HCT116 (cell line): ENCODE measurements at regions not wholly inside any gene's neighbourhood (a gene's known extent, or its start where the extent isn't known, plus 50 kb on each side); places are given as distances from the start of the nearest gene placed in this dataset.

Experiments used
- ATAC-seq: fragments of 200-7000 bp; cut with Tn5 transposase; 2 replicates; pipeline ENCODE4 v1.9.1; 2020; ENCODE audit warnings: mild to moderate bottlenecking, moderate library complexity
- BruUV-seq: library from RNA; stranded (reverse); fragments of 400-500 nt; replicated peaks from 2 replicates; lab custom pipeline; 2021; lab: Mats Ljungman, UMichigan
- CTCF ChIA-PET: fragments of 300-600 bp; sonication (Branson Sonifier 250); formaldehyde crosslinking; loops from one replicate; lab custom pipeline; 2021; ENCODE audit warnings: antibody characterized with exemption; lab: Charles Lee
- POLR2A ChIA-PET: fragments of 300-600, 350-600 bp; sonication (Branson Sonifier 250); formaldehyde crosslinking; loops from one replicate; lab custom pipeline; 2021; ENCODE audit warnings: antibody characterized with exemption; lab: Charles Lee
- RAD21 ChIA-PET, 2 experiments: fragments of 300-600 bp; sonication (Branson Sonifier 250); formaldehyde crosslinking; loops; one replicate each; lab custom pipeline; 2023; ENCODE audit warnings: low total read pairs in 2 of 2; ENCODE audit not compliant: uncharacterized antibody in 2 of 2, unreplicated experiment in 2 of 2, low non-redundant PET in 1 of 2; lab: Charles Lee
- DNase-seq: peaks from one replicate; pipeline ENCODE4 v3.0.0-alpha.2; 2010; ENCODE audit warnings: low read depth, low spot score
- H2AFZ ChIP-seq: fragments of 200-600 bp; shearing (Covaris generic), sonication (generic); 2 replicates; pipeline ENCODE4 v1.6.1; 2017; ENCODE audit warnings: low read depth, mixed run types, mixed read lengths, antibody characterized with exemption, low read length; ENCODE audit not compliant: poor library complexity, severe bottlenecking
- H3K27ac ChIP-seq: 2 replicates; pipeline ENCODE4 v1.5.1; 2012; ENCODE audit warnings: low read depth, low read length
- H3K27me3 ChIP-seq: fragments of 200-600 bp; sonication (generic); 2 replicates; pipeline ENCODE4 v1.6.1; 2016; ENCODE audit warnings: mixed run types, low read length, mixed read lengths; ENCODE audit not compliant: insufficient read depth
- H3K36me3 ChIP-seq, 2 experiments: fragments of 200-500 bp in 1 of 2; fragments of 200-600 bp in 1 of 2; sonication (Bioruptor generic) in 1 of 2; sonication (generic) in 1 of 2; 2 replicates each; pipeline versions ENCODE4 v1.5.1 to v1.6.1; 2014 to 2016; ENCODE audit warnings: low read length in 2 of 2, inconsistent platforms in 1 of 2, mixed read lengths in 1 of 2, mixed run types in 1 of 2; ENCODE audit not compliant: insufficient read depth in 2 of 2, control insufficient read depth in 1 of 2
- H3K4me1 ChIP-seq, 2 experiments: fragments of 200-600 bp in 1 of 2; sonication (generic) in 1 of 2; 2 replicates each; pipeline versions ENCODE4 v1.5.1 to v1.6.1; 2012 to 2017; ENCODE audit warnings: low read length in 2 of 2, inconsistent platforms in 1 of 2, mild to moderate bottlenecking in 1 of 2, mixed read lengths in 1 of 2, mixed run types in 1 of 2, moderate library complexity in 1 of 2; ENCODE audit not compliant: insufficient read depth in 2 of 2, control insufficient read depth in 1 of 2
- H3K4me2 ChIP-seq: fragments of 200-600 bp; sonication (generic); 2 replicates; pipeline ENCODE4 v1.6.1; 2017; ENCODE audit warnings: mixed run types, low read length, mixed read lengths
- H3K4me3 ChIP-seq, 2 experiments: fragments of 200-600 bp in 1 of 2; sonication (generic) in 1 of 2; replicated peaks in 1 of 2; 2 replicates each; pipeline ENCODE4 v1.5.1; 2011 to 2016; ENCODE audit warnings: low read length in 2 of 2, control low read depth in 1 of 2, low read depth in 1 of 2, mild to moderate bottlenecking in 1 of 2, mixed read lengths in 1 of 2, mixed run types in 1 of 2
- H3K79me2 ChIP-seq: fragments of 200-600 bp; sonication (generic); 2 replicates; pipeline ENCODE4 v1.6.1; 2017; ENCODE audit warnings: mild to moderate bottlenecking, mixed run types, low read length, moderate library complexity, mixed read lengths; ENCODE audit not compliant: insufficient read depth
- H3K9ac ChIP-seq: fragments of 200-600 bp; sonication (generic); 2 replicates; pipeline ENCODE4 v1.6.1; 2016; ENCODE audit warnings: low read length, mixed read lengths
- H3K9me2 ChIP-seq: fragments of 200-600 bp; sonication (generic), shearing (Covaris generic); 2 replicates; pipeline ENCODE4 v1.6.1; 2017; ENCODE audit warnings: mixed run types, mild to moderate bottlenecking, moderate library complexity; ENCODE audit not compliant: insufficient read depth
- H3K9me3 ChIP-seq, 2 experiments: fragments of 200-500 bp in 1 of 2; fragments of 200-600 bp in 1 of 2; sonication (Bioruptor generic) in 1 of 2; sonication (generic) in 1 of 2; 2 replicates each; pipeline ENCODE4 v1.6.1; 2014 to 2017; ENCODE audit warnings: low read length in 2 of 2, mixed read lengths in 2 of 2, inconsistent platforms in 1 of 2, low read depth in 1 of 2, mild to moderate bottlenecking in 1 of 2, mixed run types in 1 of 2, moderate library complexity in 1 of 2; ENCODE audit not compliant: control insufficient read depth in 1 of 2, insufficient read depth in 1 of 2
- H4K20me1 ChIP-seq: fragments of 200-600 bp; sonication (generic), shearing (Covaris generic); 2 replicates; pipeline ENCODE4 v1.6.1; 2017; ENCODE audit warnings: mixed run types, mild to moderate bottlenecking, moderate library complexity; ENCODE audit not compliant: insufficient read depth
- CBX3 ChIP-seq: IDR thresholded peaks from 2 replicates; pipeline ENCODE4 v1.6.1; 2012; ENCODE audit warnings: low read depth
- EGR1 ChIP-seq: IDR thresholded peaks from 2 replicates; pipeline ENCODE4 v1.6.1; 2012; ENCODE audit warnings: low read depth
- ELF1 ChIP-seq: IDR thresholded peaks from 2 replicates; pipeline ENCODE4 v1.6.1; 2012; ENCODE audit warnings: low read depth, borderline replicate concordance
- JUND ChIP-seq: IDR thresholded peaks from 2 replicates; pipeline ENCODE4 v1.6.1; 2012
- POLR2A ChIP-seq: IDR thresholded peaks from 2 replicates; pipeline ENCODE4 v1.7.0; 2011; ENCODE audit warnings: borderline replicate concordance; ENCODE audit not compliant: insufficient read depth, insufficient read length; ENCODE audit errors: extremely low read depth
- POLR2AphosphoS5 ChIP-seq: IDR thresholded peaks from 2 replicates; pipeline ENCODE4 v1.6.1; 2011; ENCODE audit warnings: mild to moderate bottlenecking, low read depth, low read length, moderate library complexity
- RAD21 ChIP-seq: IDR thresholded peaks from 2 replicates; pipeline ENCODE4 v1.6.1; 2012; ENCODE audit warnings: low read depth, mild to moderate bottlenecking
- SRF ChIP-seq: IDR thresholded peaks from 2 replicates; pipeline ENCODE4 v1.6.1; 2012; ENCODE audit warnings: low read depth
- intact Hi-C: fragments of 100-400 bp; cut with micrococcal nuclease; formaldehyde crosslinking; loops from 2 replicates; pipeline ENCODE4 v1.10.0; 2022
- TF ChIP-seq, protein P1 (sequence below): IDR thresholded peaks from 2 replicates; pipeline ENCODE4 v1.6.1; 2011; ENCODE audit warnings: mild to moderate bottlenecking, low read length, moderate library complexity; ENCODE audit not compliant: insufficient replicate concordance; ENCODE audit errors: extremely low read depth
- TF ChIP-seq, protein P2 (sequence below): IDR thresholded peaks from 2 replicates; pipeline ENCODE4 v1.6.1; 2012
- TF ChIP-seq, protein P3 (sequence below): IDR thresholded peaks from 2 replicates; pipeline ENCODE4 v1.6.1; 2012
- TF ChIP-seq, protein P4 (sequence below): IDR thresholded peaks from 2 replicates; pipeline ENCODE4 v1.6.1; 2012; ENCODE audit warnings: low read depth

DNA sequence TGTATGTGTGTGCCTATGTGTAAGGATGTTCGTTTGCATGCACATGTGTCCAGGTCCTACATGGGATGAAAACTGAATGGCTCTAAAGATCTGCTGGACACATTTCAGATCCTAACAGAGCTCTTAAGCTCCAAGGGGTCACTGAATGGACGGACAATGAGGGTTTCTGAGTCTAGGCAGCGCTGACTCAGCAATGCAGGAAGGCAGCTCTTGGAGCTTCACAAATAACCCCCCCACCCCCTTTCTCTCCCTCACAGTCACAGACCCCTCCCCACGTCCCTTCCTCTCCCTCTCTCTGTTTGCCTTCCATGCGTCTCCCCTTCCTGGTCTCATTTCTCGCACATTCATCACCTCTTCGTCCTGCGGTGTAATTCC is 369.8 kb downstream of the PREX1 start (continued):
- TF ChIP-seq, protein P1, sequence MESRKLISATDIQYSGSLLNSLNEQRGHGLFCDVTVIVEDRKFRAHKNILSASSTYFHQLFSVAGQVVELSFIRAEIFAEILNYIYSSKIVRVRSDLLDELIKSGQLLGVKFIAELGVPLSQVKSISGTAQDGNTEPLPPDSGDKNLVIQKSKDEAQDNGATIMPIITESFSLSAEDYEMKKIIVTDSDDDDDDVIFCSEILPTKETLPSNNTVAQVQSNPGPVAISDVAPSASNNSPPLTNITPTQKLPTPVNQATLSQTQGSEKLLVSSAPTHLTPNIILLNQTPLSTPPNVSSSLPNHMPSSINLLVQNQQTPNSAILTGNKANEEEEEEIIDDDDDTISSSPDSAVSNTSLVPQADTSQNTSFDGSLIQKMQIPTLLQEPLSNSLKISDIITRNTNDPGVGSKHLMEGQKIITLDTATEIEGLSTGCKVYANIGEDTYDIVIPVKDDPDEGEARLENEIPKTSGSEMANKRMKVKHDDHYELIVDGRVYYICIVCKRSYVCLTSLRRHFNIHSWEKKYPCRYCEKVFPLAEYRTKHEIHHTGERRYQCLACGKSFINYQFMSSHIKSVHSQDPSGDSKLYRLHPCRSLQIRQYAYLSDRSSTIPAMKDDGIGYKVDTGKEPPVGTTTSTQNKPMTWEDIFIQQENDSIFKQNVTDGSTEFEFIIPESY = no peak
- TF ChIP-seq CBX3 (no peak), JUND (no peak), ELF1 (no peak), POLR2A (no peak), RAD21 (no peak), EGR1 (no peak)
- TF ChIP-seq, protein P2, sequence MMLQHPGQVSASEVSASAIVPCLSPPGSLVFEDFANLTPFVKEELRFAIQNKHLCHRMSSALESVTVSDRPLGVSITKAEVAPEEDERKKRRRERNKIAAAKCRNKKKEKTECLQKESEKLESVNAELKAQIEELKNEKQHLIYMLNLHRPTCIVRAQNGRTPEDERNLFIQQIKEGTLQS = no peak

DNA sequence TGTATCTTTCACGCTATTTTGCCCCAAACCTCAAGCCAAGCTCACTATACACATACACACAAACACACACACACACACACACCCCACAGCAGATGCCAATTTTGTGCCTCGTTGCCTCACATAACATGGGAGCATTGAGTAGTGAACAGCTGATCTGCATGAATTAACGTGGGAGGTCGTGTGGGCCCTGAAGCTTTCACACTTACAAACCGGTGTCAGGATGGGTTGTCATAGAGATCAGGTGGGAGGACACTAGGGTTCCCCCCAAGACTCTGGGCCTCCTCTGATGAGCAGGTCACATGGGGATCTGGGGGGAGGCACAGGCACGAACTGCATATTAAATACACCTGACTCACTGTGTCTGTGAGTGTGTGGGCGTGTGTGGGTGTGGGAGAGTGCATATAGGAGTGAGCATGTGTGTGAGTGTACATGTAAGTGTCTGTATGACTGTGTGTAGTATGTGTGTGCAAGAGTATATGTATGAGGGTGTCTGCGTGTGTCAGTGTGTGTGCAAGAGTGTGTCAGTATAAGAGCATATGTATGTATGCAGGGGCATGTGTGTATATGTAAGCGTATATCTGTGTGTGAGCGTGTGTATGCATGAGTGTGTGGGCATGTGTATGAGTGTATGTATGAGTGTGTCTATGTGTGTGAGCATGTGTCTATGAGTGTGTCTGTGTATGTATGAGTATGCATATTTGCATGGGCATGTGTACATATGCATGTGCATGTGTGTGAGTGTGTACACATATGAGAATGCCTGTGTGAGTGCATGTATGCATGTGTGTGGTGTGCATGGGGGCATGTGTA is 370.4 kb downstream of the PREX1 start:
- Histone ChIP-seq H2AFZ (no peak overlapping the region), H3K36me3 (no peaks in the 10 kb centered on the region), H3K79me2 (no peaks in the 10 kb centered on the region), H4K20me1 (no peaks in the 10 kb centered on the region), H3K9me2 (no peaks in the 10 kb centered on the region), H3K27me3 (peaks cover 15% of the 10 kb centered on the region; the same call in 1 of the 2 replicates), H3K9ac (no peak overlapping the region), H3K9me3 (no peaks in the 10 kb centered on the region), H3K4me2 (no peak overlapping the region), H3K27ac (no peak overlapping the region), H3K4me3 (no peak overlapping the region), H3K4me1 (no peaks in the 10 kb centered on the region)
- no TSS peak for BruUV-seq
- ATAC-seq (no peak), DNase-seq (no peak)
- RAD21 ChIA-PET = no interaction called here
- TF ChIP-seq JUND (no peak), SRF (no peak), EGR1 (no peak), POLR2A (no peak), POLR2AphosphoS5 (no peak)
- TF ChIP-seq, protein P3, sequence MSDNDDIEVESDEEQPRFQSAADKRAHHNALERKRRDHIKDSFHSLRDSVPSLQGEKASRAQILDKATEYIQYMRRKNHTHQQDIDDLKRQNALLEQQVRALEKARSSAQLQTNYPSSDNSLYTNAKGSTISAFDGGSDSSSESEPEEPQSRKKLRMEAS = no peak
- TF ChIP-seq, protein P4, sequence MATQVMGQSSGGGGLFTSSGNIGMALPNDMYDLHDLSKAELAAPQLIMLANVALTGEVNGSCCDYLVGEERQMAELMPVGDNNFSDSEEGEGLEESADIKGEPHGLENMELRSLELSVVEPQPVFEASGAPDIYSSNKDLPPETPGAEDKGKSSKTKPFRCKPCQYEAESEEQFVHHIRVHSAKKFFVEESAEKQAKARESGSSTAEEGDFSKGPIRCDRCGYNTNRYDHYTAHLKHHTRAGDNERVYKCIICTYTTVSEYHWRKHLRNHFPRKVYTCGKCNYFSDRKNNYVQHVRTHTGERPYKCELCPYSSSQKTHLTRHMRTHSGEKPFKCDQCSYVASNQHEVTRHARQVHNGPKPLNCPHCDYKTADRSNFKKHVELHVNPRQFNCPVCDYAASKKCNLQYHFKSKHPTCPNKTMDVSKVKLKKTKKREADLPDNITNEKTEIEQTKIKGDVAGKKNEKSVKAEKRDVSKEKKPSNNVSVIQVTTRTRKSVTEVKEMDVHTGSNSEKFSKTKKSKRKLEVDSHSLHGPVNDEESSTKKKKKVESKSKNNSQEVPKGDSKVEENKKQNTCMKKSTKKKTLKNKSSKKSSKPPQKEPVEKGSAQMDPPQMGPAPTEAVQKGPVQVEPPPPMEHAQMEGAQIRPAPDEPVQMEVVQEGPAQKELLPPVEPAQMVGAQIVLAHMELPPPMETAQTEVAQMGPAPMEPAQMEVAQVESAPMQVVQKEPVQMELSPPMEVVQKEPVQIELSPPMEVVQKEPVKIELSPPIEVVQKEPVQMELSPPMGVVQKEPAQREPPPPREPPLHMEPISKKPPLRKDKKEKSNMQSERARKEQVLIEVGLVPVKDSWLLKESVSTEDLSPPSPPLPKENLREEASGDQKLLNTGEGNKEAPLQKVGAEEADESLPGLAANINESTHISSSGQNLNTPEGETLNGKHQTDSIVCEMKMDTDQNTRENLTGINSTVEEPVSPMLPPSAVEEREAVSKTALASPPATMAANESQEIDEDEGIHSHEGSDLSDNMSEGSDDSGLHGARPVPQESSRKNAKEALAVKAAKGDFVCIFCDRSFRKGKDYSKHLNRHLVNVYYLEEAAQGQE = no peak
- intact Hi-C loops = no loop called here
- CTCF ChIA-PET = no interaction called here
- POLR2A ChIA-PET = no interaction called here
